C4-2B (cell line): ENCODE measurements at regions not wholly inside any gene's neighbourhood (a gene's known extent, or its start where the extent isn't known, plus 50 kb on each side); places are given as distances from the start of the nearest gene placed in this dataset.

Experiments
- ZFX ChIP-seq: fragments of 450-650 bp; IDR thresholded peaks from 2 replicates; pipeline ENCODE4 v1.6.1; 2017
- TF ChIP-seq, protein P1 (sequence below): fragments of 450-650 bp; conservative IDR thresholded peaks from 2 replicates; pipeline ENCODE4 v1.5.1; 2017; ENCODE audit warnings: mild to moderate bottlenecking

DNA sequence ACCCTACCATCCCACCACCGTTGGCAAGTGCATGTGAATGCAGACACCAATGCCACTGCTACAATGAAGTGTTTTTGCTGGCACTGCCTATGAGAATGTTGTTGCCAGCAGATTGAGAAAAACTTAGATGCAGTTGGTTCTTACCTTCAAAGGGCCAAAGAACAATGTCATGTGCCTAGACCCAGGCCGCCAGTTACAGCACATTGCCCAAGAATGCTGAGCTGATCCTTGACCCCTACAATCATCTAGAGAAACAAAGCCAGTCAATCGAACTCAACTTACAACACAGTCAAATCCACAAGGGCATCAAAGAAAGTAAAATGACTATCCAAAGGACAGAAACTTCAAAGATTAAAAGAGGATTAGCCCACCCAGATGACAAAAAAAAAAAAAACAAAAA, 102.4 kb upstream of the SPIN4 start:
- TF ChIP-seq, protein P1, sequence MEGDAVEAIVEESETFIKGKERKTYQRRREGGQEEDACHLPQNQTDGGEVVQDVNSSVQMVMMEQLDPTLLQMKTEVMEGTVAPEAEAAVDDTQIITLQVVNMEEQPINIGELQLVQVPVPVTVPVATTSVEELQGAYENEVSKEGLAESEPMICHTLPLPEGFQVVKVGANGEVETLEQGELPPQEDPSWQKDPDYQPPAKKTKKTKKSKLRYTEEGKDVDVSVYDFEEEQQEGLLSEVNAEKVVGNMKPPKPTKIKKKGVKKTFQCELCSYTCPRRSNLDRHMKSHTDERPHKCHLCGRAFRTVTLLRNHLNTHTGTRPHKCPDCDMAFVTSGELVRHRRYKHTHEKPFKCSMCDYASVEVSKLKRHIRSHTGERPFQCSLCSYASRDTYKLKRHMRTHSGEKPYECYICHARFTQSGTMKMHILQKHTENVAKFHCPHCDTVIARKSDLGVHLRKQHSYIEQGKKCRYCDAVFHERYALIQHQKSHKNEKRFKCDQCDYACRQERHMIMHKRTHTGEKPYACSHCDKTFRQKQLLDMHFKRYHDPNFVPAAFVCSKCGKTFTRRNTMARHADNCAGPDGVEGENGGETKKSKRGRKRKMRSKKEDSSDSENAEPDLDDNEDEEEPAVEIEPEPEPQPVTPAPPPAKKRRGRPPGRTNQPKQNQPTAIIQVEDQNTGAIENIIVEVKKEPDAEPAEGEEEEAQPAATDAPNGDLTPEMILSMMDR: no peak
- TF ChIP-seq ZFX: no peak
